Stimulated activated CD4-positive, alpha-beta T cell treated with anti-CD3 and anti-CD28 coated beads, Interleukin-2, amount 100 ng/mL, for 4 hours (primary cell): ENCODE measurements at regions not wholly inside any gene's neighbourhood (a gene's known extent, or its start where the extent isn't known, plus 50 kb on each side); places are given as distances from the start of the nearest gene placed in this dataset.
"Not testable (repeated sequence)": the region's sequence is repeated elsewhere in the genome, so short reads cannot be mapped to it uniquely, and the experiment has no call there.

Experiments used
- DNase-seq: peaks from one replicate; pipeline ENCODE4 v3.0.0-alpha.2; 2020; ENCODE audit warnings: low read depth

GRCh38 chr9:117649126-117649525, 55.1 kb upstream of the TLR4 start:
- DNase-seq = no peak

GRCh38 chr9:117644932-117645636, 59.1 kb upstream of the TLR4 start:
- DNase-seq = no peak

- no peak for DNase-seq
These were observed 59.9 kb upstream of the TLR4 start for GRCh38 chr9:117644133-117644931.

GRCh38 chr9:117643288-117643654, 60.9 kb upstream of the TLR4 start:
- no peak for DNase-seq

GRCh38 chr9:117642571-117643287, 61.5 kb upstream of the TLR4 start:
- DNase-seq = not testable (repeated sequence)

DNA sequence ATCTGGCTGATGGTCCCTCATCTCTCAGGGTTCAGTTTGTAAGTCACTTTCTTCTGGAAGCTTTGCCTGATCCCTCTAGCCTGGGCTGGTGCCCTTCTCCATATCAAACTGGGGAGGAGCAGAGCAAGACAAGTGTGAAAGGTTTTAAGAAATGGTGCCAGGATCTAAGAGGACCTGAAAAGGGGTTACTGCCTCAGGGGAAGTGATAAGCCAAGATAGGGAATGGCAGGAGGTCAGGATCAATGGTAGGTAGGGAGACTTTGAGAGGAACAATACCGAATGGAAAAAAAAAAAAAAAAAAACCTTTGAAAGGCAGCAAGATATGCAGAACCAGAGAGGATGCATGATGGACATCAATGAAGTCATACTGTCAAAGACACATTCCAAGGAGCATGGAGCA, 67.5 kb upstream of the TLR4 start:
- DNase-seq = no peak

- DNase-seq = no peak
These were observed 79.0 kb upstream of the TLR4 start for GRCh38 chr9:117625154-117625553.

DNA sequence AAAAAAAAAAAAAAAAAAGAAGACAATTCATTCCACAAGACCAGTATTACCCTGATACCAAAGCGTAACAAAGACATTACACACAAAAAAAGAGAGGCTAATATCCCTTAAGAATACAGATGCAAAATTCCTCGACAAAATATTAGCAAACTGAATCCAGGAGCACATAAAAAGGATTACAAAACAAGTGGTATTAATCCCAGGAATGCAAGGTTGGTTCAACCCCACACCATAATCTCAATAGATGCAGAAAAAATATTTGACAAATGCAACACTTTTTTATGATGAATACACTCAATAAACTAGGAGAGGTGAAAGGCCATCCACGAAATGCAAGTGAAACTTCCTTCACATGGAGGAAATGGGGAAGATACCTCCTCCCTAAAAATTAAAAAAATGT, 80.1 kb upstream of the TLR4 start:
- no peak for DNase-seq

GRCh38 chr9:117622347-117622746, 81.9 kb upstream of the TLR4 start:
- DNase-seq = no peak

DNA sequence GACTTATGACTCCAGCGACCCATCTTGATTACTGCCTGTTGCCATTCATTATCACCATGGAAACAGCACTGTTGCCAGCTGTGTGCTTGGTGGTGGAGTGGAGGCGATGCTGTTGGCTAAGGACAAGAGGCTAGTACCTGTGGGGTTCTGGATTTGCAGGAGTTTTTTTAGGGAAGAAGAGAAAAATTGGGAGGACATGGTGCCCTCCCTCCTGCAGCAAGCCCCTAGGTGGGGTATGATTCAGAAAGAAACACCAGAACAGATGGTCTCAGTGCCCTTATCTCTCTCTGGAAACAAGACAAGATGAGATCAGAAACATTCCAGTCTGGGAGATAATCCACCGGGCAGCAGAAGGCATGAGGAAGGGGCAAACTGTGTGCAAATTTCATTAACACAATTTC, 87.8 kb upstream of the TLR4 start:
- no peak for DNase-seq

DNA sequence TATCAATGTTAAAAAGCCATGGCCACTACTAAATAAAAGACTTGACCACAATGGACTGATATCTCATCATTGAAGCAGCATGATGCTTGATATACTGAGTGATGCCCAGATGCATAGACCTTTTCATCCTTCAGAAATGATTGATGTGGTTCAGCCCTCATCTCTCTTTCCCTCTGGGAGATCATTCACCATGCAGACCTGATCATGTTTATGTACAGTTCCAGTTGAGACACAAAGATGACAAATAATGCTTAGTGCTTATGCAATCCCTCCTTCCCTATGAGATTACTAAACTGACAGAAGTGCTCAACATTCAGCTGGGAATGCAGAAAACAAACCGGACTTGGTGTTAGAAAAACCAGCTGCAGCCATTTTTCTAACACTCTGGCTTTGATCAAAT, 91.9 kb upstream of the TLR4 start:
- no peak for DNase-seq

DNA sequence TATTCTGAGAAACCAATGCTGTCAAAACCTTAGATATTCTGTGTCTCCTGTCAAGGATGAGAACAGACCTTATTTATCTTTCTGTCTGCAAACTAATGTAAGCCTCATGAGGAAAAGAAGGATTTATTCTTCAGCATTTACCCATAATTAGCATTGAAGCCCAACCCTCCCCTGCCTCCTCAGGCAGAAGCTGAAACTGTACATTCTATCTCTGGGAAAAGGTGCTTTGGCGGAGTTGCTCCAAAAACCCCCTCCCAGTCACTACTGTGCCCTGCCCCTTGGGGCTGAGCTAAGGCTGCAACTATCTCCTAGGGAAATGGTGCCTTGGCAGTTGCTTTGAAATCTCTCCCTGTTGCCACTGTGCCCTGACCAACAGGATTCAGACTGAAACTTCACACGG, 106.2 kb upstream of the TLR4 start:
- no peak for DNase-seq

- no peak for DNase-seq
These were observed 107.5 kb upstream of the TLR4 start for GRCh38 chr9:117596678-117597077.

DNA sequence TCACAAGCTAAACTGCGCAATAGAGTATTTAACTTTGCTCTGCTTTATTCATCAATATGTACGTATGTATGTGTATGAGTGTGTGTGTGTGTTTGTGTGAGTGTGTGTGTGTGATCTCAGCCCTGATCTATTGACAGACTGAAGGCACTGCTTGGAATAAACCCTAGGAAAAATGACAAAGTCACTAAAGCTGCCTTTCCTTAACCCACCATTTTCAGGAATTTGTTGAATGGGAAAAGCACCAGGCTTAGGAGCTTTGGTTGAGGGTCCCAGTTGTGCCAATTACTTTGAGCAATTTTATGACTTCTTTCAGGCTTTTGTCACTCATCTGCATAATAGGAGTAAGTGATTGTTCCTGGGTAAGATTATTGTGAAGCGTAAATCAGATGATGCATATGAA, 108.6 kb upstream of the TLR4 start:
- DNase-seq = no peak

DNA sequence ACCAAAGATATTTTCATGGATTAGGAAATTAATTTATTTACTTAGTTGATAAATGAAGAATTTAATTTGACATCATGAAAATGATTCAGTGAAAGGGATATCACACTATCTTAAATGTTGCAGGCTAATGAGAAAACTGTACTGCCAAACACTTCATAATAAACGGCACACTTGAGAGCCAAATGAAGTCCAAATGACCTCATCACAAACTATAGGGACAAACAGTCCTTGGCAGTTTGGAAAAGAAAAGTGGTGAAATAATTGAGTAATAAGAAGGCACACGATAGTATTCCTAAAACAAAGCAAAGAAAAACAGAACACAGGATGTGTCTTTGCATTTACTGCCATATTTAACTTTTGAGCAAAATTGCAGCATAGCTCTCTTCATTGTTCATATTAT, 116.9 kb upstream of the TLR4 start:
- no peak for DNase-seq

- no peak for DNase-seq
These were observed 130.1 kb upstream of the TLR4 start for GRCh38 chr9:117574099-117574498.

GRCh38 chr9:117564839-117565238, 139.4 kb upstream of the TLR4 start:
- DNase-seq = no peak

- no peak for DNase-seq
These were observed 142.4 kb upstream of the TLR4 start for GRCh38 chr9:117561761-117562160.

DNA sequence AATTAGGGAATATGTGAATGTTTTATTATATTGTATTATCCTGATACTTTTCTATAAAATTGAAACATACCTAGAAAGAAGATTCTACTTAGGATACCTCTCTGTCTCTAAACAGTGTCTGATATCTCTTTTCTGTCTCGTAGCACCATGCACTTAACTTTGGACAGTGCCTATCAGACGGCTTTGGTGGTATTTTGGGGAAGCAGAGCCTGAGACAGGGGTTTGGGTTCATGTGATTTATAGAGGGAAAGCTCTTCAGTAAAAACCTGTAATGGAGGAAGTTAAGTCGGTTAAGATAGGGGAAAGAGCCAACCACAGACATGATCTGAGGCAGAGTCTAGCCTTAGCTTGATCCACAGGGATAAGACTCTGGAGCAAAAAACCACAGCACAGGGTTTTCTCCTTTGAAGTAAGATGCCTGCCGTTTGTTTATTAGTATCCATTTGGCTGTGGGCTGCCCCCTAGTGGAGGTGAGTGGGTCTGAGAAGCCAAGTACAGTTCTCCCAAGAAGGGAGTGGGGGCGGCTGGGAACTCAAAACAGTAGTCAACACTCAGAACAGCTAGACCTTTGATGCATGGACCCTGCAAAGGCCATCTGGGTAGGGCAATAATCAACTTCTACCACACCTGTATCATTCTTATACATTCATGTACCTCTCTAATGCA, 141.2 kb upstream of the ASTN2 start:
- no peak for DNase-seq

DNA sequence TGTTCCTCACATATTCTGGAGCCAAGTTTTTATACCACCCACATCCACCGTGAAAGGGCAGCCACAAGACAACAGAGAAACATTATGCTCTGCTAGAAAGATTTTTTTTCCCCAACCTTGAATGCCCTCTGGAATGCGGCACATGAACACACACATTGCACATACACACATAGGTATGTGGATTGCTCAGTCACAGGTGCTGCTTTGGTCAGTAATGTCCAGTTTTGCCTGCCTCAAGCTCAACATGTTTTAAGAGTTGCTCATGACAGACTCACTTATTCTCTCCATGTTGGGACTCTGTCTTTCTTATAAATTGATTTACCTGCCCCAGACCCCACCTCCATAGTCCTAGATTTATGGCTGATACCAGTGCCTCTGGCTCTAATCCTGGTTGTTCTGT, 138.0 kb upstream of the ASTN2 start:
- no peak for DNase-seq

- no peak for DNase-seq
These were observed 136.3 kb upstream of the ASTN2 start for GRCh38 chr9:117551171-117551570.

- DNase-seq = no peak
These were observed 134.6 kb upstream of the ASTN2 start for GRCh38 chr9:117549444-117549843.

GRCh38 chr9:117548556-117548955, 133.7 kb upstream of the ASTN2 start:
- no peak for DNase-seq
